H1 (cell line): ENCODE measurements at regions not wholly inside any gene's neighbourhood (a gene's known extent, or its start where the extent isn't known, plus 50 kb on each side); places are given as distances from the start of the nearest gene placed in this dataset.

Source experiments
- ATF2 ChIP-seq: IDR thresholded peaks from 2 replicates; pipeline ENCODE4 v1.6.1; 2012; ENCODE audit warnings: low read length, inconsistent platforms
- MAFK ChIP-seq: IDR thresholded peaks from 2 replicates; pipeline ENCODE4 v1.6.1; 2012; ENCODE audit warnings: low read depth, mild to moderate bottlenecking, improper control_type of control experiment, low read length

DNA sequence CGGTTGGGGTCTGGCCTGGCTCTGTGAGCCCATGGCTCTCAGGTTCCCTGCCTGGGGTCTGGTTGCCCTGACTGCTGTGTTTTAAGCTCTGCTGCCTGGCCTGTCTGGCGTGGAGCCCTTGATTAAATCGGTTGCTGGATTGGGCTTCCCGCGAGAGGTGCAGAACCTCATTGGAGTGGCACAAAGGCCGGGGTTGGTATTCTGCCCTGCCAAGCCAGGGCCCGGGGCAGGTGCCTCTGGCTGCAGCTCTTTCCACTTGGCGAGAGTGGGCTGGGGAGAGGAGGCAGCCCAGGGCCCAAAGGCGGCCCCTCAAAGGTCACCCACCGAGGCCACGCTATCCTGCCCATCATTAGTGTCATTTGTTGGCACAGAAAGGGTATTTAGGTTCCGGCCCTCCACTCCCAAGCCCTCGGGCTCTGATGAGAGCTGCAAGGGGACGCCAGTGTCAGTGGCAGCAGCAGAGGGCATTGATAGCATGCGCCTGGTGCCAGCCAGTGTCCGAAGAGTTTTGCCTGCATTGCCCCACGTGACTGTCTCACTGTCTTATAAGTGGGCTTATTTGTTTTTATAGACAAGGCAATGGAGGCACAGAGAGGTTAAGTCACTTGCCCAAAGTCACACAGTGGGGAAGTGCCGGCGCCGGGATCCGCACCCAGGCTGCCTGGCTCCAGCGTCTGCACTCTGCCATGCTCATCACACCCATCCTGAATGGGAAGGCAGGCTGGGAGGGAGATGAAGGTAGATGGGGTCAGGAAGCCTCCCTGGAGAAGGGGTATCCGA lies 68.0 kb upstream of the CIBAR2 start (continued):
- no peak for TF ChIP-seq ATF2
- TF ChIP-seq MAFK: no peak
